ENCODE measurements at regions not wholly inside any gene's neighbourhood (a gene's known extent, or its start where the extent isn't known, plus 50 kb on each side); places are given as distances from the start of the nearest gene placed in this dataset.

DNA sequence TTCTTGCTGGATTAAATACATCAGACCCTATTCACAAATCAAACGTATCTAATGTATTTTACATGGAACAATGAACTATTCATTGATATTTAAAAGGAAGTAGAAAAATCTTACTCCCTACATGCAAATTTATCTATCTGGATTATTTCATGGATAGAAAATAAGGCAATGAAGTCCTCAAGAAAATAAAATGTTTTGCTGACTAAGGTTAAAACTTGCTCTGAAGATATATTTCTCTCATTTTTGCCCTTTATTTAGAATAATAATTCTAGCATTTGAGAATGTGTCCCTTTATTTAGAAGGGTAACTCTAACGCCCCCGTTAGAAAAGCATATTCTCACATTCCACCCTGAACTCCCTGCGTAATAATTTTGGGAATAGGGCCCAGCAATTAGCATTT is 627.0 kb upstream of the ZP4 start:
- no peaks in the 10 kb centered on the region for H3K27me3 ChIP-seq (ENCODE audit: control insufficient read depth in 4 of 4, insufficient read depth in 4 of 4, low read length in 3 of 4)
- WGBS, result 78% methylated on average over 4 of the region's 4 CpGs
- no peak overlapping the region for H3K9ac ChIP-seq (ENCODE audit: low read depth in 1 of 2, low read length in 2 of 2)
- no peak overlapping the region for H3K4me3 ChIP-seq (ENCODE audit: low read depth in 1 of 3, low read length in 3 of 3)
- H3K27ac ChIP-seq (ENCODE audit: low read depth in 1 of 2, low read length in 2 of 2), result no peak overlapping the region
- no peak for DNase-seq (ENCODE audit: low spot score)
- TF ChIP-seq NR2F2 (IDR thresholded peaks at IDR 0.05) (no peak), HNF4A (conservative IDR thresholded peaks at IDR 0.05) (no peak), JUND (IDR thresholded peaks at IDR 0.05) (no peak), GABPA (IDR thresholded peaks at IDR 0.05 in 1 of 2, conservative IDR thresholded peaks at IDR 0.05 in 1 of 2) (no peak), YY1 (IDR thresholded peaks at IDR 0.05) (no peak), SP1 (IDR thresholded peaks at IDR 0.05) (no peak), RXRA (IDR thresholded peaks at IDR 0.05) (no peak), FOXA2 (IDR thresholded peaks at IDR 0.05) (no peak), TAF1 (conservative IDR thresholded peaks at IDR 0.05) (no peak), HNF4G (IDR thresholded peaks at IDR 0.05) (no peak), EGR1 (IDR thresholded peaks at IDR 0.05; ENCODE audit: low read depth in 2 of 2) (no peak)
- TF ChIP-seq, protein P1, sequence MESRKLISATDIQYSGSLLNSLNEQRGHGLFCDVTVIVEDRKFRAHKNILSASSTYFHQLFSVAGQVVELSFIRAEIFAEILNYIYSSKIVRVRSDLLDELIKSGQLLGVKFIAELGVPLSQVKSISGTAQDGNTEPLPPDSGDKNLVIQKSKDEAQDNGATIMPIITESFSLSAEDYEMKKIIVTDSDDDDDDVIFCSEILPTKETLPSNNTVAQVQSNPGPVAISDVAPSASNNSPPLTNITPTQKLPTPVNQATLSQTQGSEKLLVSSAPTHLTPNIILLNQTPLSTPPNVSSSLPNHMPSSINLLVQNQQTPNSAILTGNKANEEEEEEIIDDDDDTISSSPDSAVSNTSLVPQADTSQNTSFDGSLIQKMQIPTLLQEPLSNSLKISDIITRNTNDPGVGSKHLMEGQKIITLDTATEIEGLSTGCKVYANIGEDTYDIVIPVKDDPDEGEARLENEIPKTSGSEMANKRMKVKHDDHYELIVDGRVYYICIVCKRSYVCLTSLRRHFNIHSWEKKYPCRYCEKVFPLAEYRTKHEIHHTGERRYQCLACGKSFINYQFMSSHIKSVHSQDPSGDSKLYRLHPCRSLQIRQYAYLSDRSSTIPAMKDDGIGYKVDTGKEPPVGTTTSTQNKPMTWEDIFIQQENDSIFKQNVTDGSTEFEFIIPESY (IDR thresholded peaks at IDR 0.05), result no peak
- TF ChIP-seq, protein P2, sequence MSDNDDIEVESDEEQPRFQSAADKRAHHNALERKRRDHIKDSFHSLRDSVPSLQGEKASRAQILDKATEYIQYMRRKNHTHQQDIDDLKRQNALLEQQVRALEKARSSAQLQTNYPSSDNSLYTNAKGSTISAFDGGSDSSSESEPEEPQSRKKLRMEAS (IDR thresholded peaks at IDR 0.05), result no peak
- TF ChIP-seq, protein P3, sequence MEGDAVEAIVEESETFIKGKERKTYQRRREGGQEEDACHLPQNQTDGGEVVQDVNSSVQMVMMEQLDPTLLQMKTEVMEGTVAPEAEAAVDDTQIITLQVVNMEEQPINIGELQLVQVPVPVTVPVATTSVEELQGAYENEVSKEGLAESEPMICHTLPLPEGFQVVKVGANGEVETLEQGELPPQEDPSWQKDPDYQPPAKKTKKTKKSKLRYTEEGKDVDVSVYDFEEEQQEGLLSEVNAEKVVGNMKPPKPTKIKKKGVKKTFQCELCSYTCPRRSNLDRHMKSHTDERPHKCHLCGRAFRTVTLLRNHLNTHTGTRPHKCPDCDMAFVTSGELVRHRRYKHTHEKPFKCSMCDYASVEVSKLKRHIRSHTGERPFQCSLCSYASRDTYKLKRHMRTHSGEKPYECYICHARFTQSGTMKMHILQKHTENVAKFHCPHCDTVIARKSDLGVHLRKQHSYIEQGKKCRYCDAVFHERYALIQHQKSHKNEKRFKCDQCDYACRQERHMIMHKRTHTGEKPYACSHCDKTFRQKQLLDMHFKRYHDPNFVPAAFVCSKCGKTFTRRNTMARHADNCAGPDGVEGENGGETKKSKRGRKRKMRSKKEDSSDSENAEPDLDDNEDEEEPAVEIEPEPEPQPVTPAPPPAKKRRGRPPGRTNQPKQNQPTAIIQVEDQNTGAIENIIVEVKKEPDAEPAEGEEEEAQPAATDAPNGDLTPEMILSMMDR (IDR thresholded peaks at IDR 0.05; ENCODE audit: low read depth, low read length, missing input control), result no peak
- no peaks in the 10 kb centered on the region for H3K36me3 ChIP-seq (ENCODE audit: control insufficient read depth in 4 of 4, insufficient read depth in 3 of 4, low read depth in 1 of 4, low read length in 3 of 4)
- H3K4me1 ChIP-seq (ENCODE audit: control insufficient read depth in 4 of 4, insufficient read depth in 4 of 4, low read length in 3 of 4), result no peaks in the 10 kb centered on the region
- H3K9me3 ChIP-seq (ENCODE audit: control insufficient read depth in 4 of 4, low read length in 3 of 4), result peaks cover 0 to 7% (median 2%) of the 10 kb centered on the region in 4 donors

DNA sequence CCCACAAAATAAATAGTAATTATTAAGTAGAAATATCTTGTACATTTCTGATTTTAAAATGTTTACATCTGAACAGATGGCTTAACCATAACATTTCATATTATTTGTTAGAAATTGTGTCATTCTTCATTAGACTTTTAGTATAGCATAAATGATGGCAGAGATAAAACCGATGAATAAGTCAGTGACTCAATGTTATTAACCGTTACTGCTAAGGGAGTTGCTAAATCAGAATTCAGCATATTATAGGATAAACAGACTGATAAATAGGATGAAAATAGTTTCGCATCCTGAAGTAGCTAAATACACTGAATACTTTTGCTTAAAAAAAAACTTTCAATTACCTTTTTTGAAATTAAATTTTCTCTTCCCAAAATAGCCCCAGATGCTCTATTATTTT is 610.6 kb upstream of the ZP4 start:
- WGBS, result 62% methylated on average over 3 of the region's 3 CpGs
- Histone ChIP-seq H3K27me3 (ENCODE audit: control insufficient read depth in 4 of 4, insufficient read depth in 4 of 4, low read length in 3 of 4) (no peaks in the 10 kb centered on the region), H3K36me3 (ENCODE audit: control insufficient read depth in 4 of 4, insufficient read depth in 3 of 4, low read depth in 1 of 4, low read length in 3 of 4) (no peaks in the 10 kb centered on the region), H3K4me1 (ENCODE audit: control insufficient read depth in 4 of 4, insufficient read depth in 4 of 4, low read length in 3 of 4) (no peaks in the 10 kb centered on the region), H3K4me3 (ENCODE audit: low read depth in 1 of 3, low read length in 3 of 3) (no peak overlapping the region), H3K9me3 (ENCODE audit: control insufficient read depth in 4 of 4, low read length in 3 of 4) (no peaks in the 10 kb centered on the region), H3K9ac (ENCODE audit: low read depth in 1 of 2, low read length in 2 of 2) (no peak overlapping the region), H3K27ac (ENCODE audit: low read depth in 1 of 2, low read length in 2 of 2) (no peak overlapping the region)
- no peak for DNase-seq (ENCODE audit: low spot score)
- no peak for TF ChIP-seq FOXA1 (IDR thresholded peaks at IDR 0.05)
- TF ChIP-seq, protein P3 (IDR thresholded peaks at IDR 0.05; ENCODE audit: low read depth, low read length, missing input control), result no peak
- TF ChIP-seq, protein P1 (IDR thresholded peaks at IDR 0.05), result no peak
- no peak for TF ChIP-seq FOXA2 (IDR thresholded peaks at IDR 0.05)
- TF ChIP-seq YY1 (IDR thresholded peaks at IDR 0.05), result no peak
- TF ChIP-seq, protein P4, sequence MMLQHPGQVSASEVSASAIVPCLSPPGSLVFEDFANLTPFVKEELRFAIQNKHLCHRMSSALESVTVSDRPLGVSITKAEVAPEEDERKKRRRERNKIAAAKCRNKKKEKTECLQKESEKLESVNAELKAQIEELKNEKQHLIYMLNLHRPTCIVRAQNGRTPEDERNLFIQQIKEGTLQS (IDR thresholded peaks at IDR 0.05), result no peak
- no peak for TF ChIP-seq RAD21 (IDR thresholded peaks at IDR 0.05)
- no peak for TF ChIP-seq RXRA (IDR thresholded peaks at IDR 0.05)
- TF ChIP-seq HNF4G (IDR thresholded peaks at IDR 0.05), result no peak
- TF ChIP-seq NR2F2 (IDR thresholded peaks at IDR 0.05), result no peak
- no peak for TF ChIP-seq HNF4A (conservative IDR thresholded peaks at IDR 0.05)
- no peak for TF ChIP-seq GABPA (IDR thresholded peaks at IDR 0.05 in 1 of 2, conservative IDR thresholded peaks at IDR 0.05 in 1 of 2)
- no peak for TF ChIP-seq JUND (IDR thresholded peaks at IDR 0.05)
- no peak for TF ChIP-seq EGR1 (IDR thresholded peaks at IDR 0.05; ENCODE audit: low read depth in 2 of 2)
